GM12891 (cell line): ENCODE measurements at regions not wholly inside any gene's neighbourhood (a gene's known extent, or its start where the extent isn't known, plus 50 kb on each side); places are given as distances from the start of the nearest gene placed in this dataset.

ENCODE experiments used
- DNase-seq: peaks from one replicate; pipeline ENCODE4 v3.0.0; 2011; ENCODE audit warnings: low spot score; ENCODE audit not compliant: insufficient read length
- FAIRE-seq: peaks from 2 replicates; lab custom pipeline; 2011; peaks lifted over from hg19 to GRCh38; lab: Jason Lieb, UNC
- PAX5 ChIP-seq: IDR thresholded peaks from 2 replicates; pipeline ENCODE4 v1.6.1; 2011; ENCODE audit warnings: low read length, moderate library complexity, mild to moderate bottlenecking; ENCODE audit not compliant: insufficient read depth, severe bottlenecking
- POLR2A ChIP-seq: IDR thresholded peaks from 2 replicates; pipeline ENCODE4 v1.6.1; 2011; ENCODE audit warnings: low read depth, low read length, control low read depth
- POLR2AphosphoS5 ChIP-seq: IDR thresholded peaks from 2 replicates; pipeline ENCODE4 v1.6.1; 2011; ENCODE audit warnings: low read depth, low read length, control low read depth
- POU2F2 ChIP-seq: IDR thresholded peaks from 2 replicates; pipeline ENCODE4 v1.6.1; 2011; ENCODE audit warnings: low read depth, mild to moderate bottlenecking, control low read depth, low read length, moderate library complexity
- SPI1 ChIP-seq: IDR thresholded peaks from 2 replicates; pipeline ENCODE4 v1.6.1; 2011; ENCODE audit warnings: low read depth, low read length, control low read depth
- TAF1 ChIP-seq: IDR thresholded peaks from 2 replicates; pipeline ENCODE4 v1.6.1; 2011; ENCODE audit warnings: low read depth, low read length, control low read depth

DNA sequence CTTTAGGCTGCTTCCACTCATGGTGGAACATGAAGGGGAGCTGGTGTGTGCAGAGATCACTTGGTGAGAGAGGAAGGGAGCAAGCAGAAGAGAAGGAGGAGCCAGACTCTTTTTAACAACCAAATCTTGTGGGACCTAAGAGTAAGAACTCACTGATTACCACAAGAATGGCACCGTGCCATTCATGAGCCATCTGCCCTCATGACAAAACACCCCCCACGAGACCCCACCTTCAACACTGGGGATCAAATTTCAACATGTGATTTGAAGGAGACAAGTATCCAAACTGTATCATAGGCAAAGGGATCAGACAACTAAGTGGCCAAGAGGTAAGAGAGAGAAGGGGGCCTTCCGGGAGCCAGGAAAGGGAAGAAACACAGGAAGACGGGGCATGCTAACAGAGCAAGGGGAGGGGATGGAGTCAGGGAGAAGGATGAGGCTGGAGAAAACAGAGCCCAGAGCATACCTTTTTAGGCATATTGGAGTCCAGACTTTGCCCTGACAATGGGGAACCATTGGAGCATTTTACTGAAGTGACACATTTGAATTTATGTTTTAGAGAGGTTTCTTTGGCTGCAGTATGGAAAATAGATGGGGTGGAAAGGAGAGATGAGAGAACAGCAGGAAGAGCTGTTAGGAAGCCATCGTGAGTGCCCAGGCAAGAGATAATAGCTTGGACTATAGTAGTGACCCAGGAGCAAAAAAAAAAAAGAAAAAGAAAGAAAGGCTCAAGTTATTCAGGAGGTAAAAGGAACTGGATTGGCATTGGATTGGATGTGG is 204.4 kb upstream of the NUDT4 start:
- FAIRE-seq = no peak
- DNase-seq = no peak

DNA sequence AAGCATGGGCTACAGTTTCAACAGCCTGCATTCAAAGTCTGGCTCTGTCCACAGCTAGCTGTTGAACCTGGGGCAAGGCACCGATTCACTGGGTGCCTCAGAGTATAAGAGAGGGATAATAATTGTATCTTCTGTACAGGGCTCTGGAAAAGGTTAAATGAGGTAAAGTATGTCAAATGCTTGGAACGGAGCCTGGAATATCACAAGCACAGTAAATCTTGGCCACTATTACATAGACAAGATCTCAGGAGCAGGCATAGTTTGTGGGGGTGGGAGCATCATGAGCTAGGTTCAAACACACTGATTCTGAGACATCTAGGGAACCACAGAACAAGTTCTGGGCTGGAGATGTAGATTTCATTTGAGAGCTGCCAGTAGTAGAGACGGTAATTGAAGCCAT is 203.7 kb upstream of the NUDT4 start:
- FAIRE-seq (no peak), DNase-seq (no peak)
- no peak for TF ChIP-seq POLR2AphosphoS5
- no peak for TF ChIP-seq POLR2A
- no peak for TF ChIP-seq PAX5
- no peak for TF ChIP-seq TAF1
- no peak for TF ChIP-seq SPI1
- TF ChIP-seq POU2F2 = no peak

More for the DNA sequence above, 204.4 kb upstream of the NUDT4 start:
- TF ChIP-seq POU2F2 (no peak), SPI1 (no peak), POLR2A (no peak), POLR2AphosphoS5 (no peak), PAX5 (no peak), TAF1 (no peak)

DNA sequence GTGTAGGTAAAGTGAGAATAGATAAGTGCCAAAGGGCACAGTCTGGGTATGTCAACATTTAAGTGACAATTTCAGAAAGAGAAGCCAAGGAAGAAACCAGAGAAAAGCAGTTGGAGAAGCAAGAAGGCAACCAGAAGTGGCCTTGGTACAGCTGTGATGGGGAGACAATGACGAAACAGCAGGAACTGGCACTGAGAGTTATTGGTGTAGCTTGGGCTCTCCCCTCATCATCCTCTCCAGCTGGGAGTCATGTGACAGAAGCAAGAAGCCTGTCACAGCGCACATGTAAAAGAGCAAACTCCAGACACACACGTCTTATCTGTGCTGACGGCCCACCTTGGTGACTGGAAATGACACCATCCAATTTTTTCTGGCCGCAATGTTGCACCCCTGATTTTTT is 203.3 kb upstream of the NUDT4 start:
- TF ChIP-seq SPI1 (no peak), PAX5 (no peak), POLR2A (no peak), TAF1 (no peak), POU2F2 (no peak), POLR2AphosphoS5 (no peak)
- FAIRE-seq = no peak

DNA sequence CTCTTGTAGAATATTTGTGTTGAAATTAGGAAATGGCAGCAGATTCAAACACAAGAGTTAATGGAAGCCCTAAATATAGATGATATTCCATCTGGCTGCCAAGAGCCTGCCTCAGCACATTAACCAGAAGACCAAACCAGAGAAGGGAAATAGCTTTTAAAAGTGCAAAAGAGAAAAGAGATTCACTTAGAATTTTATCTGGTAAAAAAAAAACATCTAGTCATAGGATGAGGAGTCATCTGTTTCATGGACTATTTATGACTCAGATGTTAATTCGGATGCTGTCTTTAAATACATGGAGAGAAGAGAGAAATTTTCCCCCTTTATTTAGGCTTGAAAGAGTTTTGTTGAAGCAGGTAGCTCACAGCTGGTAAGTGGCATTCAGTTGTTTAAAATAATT is 201.6 kb upstream of the NUDT4 start:
- no peak for DNase-seq
- TF ChIP-seq POLR2A (no peak), TAF1 (no peak), PAX5 (no peak), POLR2AphosphoS5 (no peak), SPI1 (no peak), POU2F2 (no peak)
- no peak for FAIRE-seq

More for the DNA sequence above, 203.3 kb upstream of the NUDT4 start:
- no peak for DNase-seq

DNA sequence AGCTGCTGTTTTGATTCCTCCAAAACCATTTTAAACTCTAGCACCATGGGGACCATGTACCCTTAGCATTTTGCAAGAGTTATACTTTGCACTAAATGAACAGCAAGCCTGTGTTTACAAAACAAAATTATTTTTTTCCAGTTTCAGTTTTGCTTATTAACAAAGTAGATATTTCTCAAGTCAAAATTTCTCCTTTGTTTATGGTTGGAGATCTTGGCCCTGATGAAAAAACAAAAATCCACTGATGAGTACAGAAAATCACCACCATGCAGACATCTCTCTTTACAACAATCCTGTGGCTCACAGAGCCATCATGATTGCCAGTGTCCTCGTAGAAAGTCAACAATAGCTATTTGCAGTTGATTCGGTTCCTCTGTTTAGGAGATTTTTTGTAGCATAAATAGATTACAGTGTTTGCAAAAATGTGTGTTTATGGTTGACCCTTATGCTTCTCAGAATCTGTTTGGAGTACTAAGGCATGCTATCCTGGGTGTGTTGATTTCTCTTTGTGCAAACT is 201.1 kb upstream of the NUDT4 start:
- FAIRE-seq (no peak), DNase-seq (no peak)
- no peak for TF ChIP-seq PAX5
- no peak for TF ChIP-seq POLR2AphosphoS5
- no peak for TF ChIP-seq TAF1
- no peak for TF ChIP-seq SPI1
- no peak for TF ChIP-seq POLR2A
- TF ChIP-seq POU2F2 = no peak

DNA sequence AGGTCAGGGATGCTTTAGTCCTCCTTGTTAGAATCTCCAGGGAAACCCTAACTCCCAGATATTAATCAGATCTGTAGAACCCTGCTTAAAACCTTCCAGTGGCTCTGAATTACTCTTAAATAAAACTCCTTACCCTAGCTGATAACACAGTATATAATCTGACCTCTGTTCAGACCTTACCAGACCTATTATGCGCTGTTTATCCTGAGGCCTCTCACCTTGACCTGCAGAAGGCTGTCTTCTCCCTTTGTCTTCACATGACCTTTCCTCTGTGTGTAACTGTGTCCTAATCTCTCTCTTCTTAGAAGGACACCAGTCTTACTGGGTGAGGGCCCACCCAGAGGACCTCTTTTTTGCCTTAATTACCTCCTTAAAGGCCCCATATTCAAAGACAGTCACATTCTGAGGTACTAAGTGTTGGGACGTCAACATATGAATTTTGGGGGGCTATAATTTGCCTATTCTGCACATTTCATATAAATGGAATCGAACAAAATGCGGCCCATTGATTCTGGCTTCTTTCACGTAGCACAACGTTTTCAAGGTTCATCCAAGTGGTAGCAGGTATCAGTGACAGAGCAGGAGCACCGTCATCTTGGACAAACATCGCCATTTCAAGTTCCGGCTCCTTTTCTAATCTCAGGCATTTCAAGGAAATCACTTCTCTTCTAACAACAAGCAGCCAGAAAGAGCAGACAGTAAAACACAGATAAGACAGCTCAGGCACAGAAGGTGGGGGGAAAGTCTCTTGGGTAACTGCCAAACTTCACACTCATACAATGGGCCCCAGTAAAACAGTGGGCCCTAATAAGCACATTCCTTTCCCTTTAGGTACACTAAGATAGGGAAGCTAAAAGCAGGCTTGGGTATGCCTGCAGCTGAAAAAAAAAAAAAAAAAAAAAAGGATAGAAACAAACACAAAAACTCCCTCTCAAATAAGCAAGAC is 200.2 kb upstream of the NUDT4 start:
- DNase-seq = no peak
- TF ChIP-seq POU2F2 (no peak), POLR2A (no peak), SPI1 (no peak), TAF1 (no peak), PAX5 (no peak)
- FAIRE-seq = no peak

DNA sequence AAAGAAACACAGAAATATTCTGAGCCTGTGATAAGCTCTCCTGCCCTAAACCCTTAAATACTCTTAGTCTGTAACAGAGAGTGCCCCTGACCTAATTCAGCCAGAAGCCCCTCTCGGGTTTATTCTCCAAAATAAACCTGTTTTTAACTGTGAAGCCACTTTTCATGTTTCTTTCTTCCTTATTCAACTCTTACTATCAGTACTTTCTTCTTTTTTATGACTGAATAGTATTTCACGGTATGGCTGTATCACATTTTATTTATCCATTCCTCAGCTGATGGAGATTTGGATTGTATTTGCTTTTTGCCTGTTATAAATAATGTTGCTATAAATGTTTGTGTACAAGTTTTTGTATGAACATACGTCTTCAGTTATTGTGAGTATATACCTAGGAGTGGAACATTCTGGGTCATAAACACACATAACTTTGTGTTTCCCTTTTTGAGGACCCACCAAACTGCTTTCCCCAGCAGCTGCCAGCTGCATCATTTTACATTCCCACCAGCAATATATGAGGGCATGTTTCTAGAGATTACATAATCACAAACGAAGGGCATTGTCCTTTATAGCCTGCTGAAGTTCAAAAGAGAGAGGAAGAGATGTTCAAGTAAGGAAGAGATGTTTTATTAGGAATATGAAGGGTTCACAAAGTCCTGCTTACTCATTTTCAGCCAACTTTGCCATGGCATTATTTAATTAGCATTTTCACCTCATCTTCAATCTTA is 199.4 kb upstream of the NUDT4 start:
- FAIRE-seq (no peak), DNase-seq (no peak)
- TF ChIP-seq POLR2A = no peak
- no peak for TF ChIP-seq POU2F2
- TF ChIP-seq TAF1 = no peak
- TF ChIP-seq SPI1 = no peak
- no peak for TF ChIP-seq PAX5
- TF ChIP-seq POLR2AphosphoS5 = no peak

DNA sequence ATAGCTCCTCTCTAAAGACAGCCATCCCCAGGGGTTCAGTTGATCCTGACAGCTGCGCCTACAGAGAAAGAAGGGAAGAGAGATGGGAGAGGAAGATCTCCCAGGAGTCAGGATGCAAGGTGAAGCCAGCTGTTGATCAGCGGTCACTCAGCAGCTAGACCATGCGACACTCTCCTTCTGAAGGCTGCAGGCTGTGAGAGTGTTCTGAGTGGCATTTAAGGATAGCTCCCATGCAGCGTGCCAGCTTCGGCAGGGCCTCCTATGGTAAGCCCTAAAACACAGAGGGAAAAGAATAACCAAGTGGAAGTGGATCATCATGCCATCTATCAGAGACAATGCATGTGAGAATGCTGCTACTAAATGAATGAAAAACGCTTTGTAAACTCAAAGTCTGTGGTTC is 197.9 kb upstream of the NUDT4 start:
- DNase-seq = no peak
- FAIRE-seq = no peak

More for the DNA sequence above, 197.9 kb upstream of the NUDT4 start:
- TF ChIP-seq SPI1 = no peak
- TF ChIP-seq POLR2AphosphoS5 = no peak
- no peak for TF ChIP-seq TAF1
- no peak for TF ChIP-seq POLR2A
- no peak for TF ChIP-seq PAX5
- no peak for TF ChIP-seq POU2F2
